ENCODE measurements at regions not wholly inside any gene's neighbourhood (a gene's known extent, or its start where the extent isn't known, plus 50 kb on each side); places are given as distances from the start of the nearest gene placed in this dataset.

GRCh38 chr6:6492675-6493074 is 95.8 kb upstream of the LY86 start:
- TF ChIP-seq CTCF (IDR thresholded peaks at IDR 0.05; ENCODE audit: low read depth, low read length, missing input control) (no peak), RAD21 (IDR thresholded peaks at IDR 0.05) (no peak), EGR1 (IDR thresholded peaks at IDR 0.05; ENCODE audit: low read depth in 2 of 2) (no peak), JUND (IDR thresholded peaks at IDR 0.05) (no peak), FOXA2 (IDR thresholded peaks at IDR 0.05) (no peak), YY1 (IDR thresholded peaks at IDR 0.05) (no peak), TAF1 (conservative IDR thresholded peaks at IDR 0.05) (no peak), SP1 (IDR thresholded peaks at IDR 0.05) (no peak), GABPA (IDR thresholded peaks at IDR 0.05 in 1 of 2, conservative IDR thresholded peaks at IDR 0.05 in 1 of 2) (no peak), NR2F2 (IDR thresholded peaks at IDR 0.05) (no peak)
- TF ChIP-seq, protein P1, sequence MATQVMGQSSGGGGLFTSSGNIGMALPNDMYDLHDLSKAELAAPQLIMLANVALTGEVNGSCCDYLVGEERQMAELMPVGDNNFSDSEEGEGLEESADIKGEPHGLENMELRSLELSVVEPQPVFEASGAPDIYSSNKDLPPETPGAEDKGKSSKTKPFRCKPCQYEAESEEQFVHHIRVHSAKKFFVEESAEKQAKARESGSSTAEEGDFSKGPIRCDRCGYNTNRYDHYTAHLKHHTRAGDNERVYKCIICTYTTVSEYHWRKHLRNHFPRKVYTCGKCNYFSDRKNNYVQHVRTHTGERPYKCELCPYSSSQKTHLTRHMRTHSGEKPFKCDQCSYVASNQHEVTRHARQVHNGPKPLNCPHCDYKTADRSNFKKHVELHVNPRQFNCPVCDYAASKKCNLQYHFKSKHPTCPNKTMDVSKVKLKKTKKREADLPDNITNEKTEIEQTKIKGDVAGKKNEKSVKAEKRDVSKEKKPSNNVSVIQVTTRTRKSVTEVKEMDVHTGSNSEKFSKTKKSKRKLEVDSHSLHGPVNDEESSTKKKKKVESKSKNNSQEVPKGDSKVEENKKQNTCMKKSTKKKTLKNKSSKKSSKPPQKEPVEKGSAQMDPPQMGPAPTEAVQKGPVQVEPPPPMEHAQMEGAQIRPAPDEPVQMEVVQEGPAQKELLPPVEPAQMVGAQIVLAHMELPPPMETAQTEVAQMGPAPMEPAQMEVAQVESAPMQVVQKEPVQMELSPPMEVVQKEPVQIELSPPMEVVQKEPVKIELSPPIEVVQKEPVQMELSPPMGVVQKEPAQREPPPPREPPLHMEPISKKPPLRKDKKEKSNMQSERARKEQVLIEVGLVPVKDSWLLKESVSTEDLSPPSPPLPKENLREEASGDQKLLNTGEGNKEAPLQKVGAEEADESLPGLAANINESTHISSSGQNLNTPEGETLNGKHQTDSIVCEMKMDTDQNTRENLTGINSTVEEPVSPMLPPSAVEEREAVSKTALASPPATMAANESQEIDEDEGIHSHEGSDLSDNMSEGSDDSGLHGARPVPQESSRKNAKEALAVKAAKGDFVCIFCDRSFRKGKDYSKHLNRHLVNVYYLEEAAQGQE (IDR thresholded peaks at IDR 0.05): no peak
- TF ChIP-seq, protein P2, sequence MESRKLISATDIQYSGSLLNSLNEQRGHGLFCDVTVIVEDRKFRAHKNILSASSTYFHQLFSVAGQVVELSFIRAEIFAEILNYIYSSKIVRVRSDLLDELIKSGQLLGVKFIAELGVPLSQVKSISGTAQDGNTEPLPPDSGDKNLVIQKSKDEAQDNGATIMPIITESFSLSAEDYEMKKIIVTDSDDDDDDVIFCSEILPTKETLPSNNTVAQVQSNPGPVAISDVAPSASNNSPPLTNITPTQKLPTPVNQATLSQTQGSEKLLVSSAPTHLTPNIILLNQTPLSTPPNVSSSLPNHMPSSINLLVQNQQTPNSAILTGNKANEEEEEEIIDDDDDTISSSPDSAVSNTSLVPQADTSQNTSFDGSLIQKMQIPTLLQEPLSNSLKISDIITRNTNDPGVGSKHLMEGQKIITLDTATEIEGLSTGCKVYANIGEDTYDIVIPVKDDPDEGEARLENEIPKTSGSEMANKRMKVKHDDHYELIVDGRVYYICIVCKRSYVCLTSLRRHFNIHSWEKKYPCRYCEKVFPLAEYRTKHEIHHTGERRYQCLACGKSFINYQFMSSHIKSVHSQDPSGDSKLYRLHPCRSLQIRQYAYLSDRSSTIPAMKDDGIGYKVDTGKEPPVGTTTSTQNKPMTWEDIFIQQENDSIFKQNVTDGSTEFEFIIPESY (IDR thresholded peaks at IDR 0.05): no peak
- TF ChIP-seq, protein P3, sequence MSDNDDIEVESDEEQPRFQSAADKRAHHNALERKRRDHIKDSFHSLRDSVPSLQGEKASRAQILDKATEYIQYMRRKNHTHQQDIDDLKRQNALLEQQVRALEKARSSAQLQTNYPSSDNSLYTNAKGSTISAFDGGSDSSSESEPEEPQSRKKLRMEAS (IDR thresholded peaks at IDR 0.05): no peak
- TF ChIP-seq, protein P4, sequence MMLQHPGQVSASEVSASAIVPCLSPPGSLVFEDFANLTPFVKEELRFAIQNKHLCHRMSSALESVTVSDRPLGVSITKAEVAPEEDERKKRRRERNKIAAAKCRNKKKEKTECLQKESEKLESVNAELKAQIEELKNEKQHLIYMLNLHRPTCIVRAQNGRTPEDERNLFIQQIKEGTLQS (IDR thresholded peaks at IDR 0.05): no peak

All from liver (tissue), 3 donors.